Middle frontal gyrus (tissue), 1 donor: ENCODE measurements at regions not wholly inside any gene's neighbourhood (a gene's known extent, or its start where the extent isn't known, plus 50 kb on each side); places are given as distances from the start of the nearest gene placed in this dataset.

ENCODE experiments used
- DNase-seq: peaks from one replicate; pipeline ENCODE4 v3.0.0-alpha.2; 2015; ENCODE audit warnings: low spot score; ENCODE audit errors: extremely low spot score

- DNase-seq, result no peak
These were observed 55.2 kb downstream of the TTC32 start for GRCh38 chr2:19846567-19846966.

- no peak for DNase-seq
These were observed 55.8 kb downstream of the TTC32 start for GRCh38 chr2:19846030-19846429.

GRCh38 chr2:19845323-19845920, 56.4 kb downstream of the TTC32 start:
- DNase-seq, result no peak

GRCh38 chr2:19844750-19845149, 57.0 kb downstream of the TTC32 start:
- no peak for DNase-seq

GRCh38 chr2:19843992-19844515, 57.7 kb downstream of the TTC32 start:
- no peak for DNase-seq

GRCh38 chr2:19841918-19842693, 59.7 kb downstream of the TTC32 start:
- DNase-seq, result no peak

- DNase-seq, result no peak
These were observed 62.3 kb downstream of the TTC32 start for GRCh38 chr2:19839438-19839837.

- DNase-seq, result no peak
These were observed 63.2 kb downstream of the TTC32 start for GRCh38 chr2:19838616-19839015.

- DNase-seq, result no peak
These were observed 64.5 kb downstream of the TTC32 start for GRCh38 chr2:19837235-19837766.

- DNase-seq, result no peak
These were observed 66.0 kb downstream of the TTC32 start for GRCh38 chr2:19835781-19836281.

- DNase-seq, result no peak
These were observed 67.8 kb downstream of the TTC32 start for GRCh38 chr2:19833978-19834377.

GRCh38 chr2:19829672-19830071, 72.1 kb downstream of the TTC32 start:
- DNase-seq, result no peak

- no peak for DNase-seq
These were observed 74.9 kb downstream of the TTC32 start for GRCh38 chr2:19826874-19827273.

- DNase-seq, result no peak
These were observed 78.3 kb downstream of the TTC32 start for GRCh38 chr2:19823507-19823906.

GRCh38 chr2:19819097-19820065, 82.4 kb downstream of the TTC32 start:
- no peak for DNase-seq

- no peak for DNase-seq
These were observed 83.2 kb downstream of the TTC32 start for GRCh38 chr2:19818543-19818942.

- DNase-seq, result no peak
These were observed 83.7 kb downstream of the TTC32 start for GRCh38 chr2:19818039-19818438.

GRCh38 chr2:19815746-19816145, 86.0 kb downstream of the TTC32 start:
- no peak for DNase-seq

GRCh38 chr2:19812166-19812565, 89.6 kb downstream of the TTC32 start:
- no peak for DNase-seq

- no peak for DNase-seq
These were observed 90.6 kb downstream of the TTC32 start for GRCh38 chr2:19811186-19811585.

GRCh38 chr2:19810637-19811036, 91.1 kb downstream of the TTC32 start:
- DNase-seq, result no peak
